HepG2 (cell line): ENCODE measurements at regions not wholly inside any gene's neighbourhood (a gene's known extent, or its start where the extent isn't known, plus 50 kb on each side); places are given as distances from the start of the nearest gene placed in this dataset.

Experiments
- FOSL2 ChIP-seq: sonication (generic); formaldehyde crosslinking; IDR thresholded peaks from 2 replicates; pipeline ENCODE4 v1.4.0; 2020; ENCODE audit warnings: missing genetic modification reagents
- NFE2L1 ChIP-seq: sonication (generic); formaldehyde crosslinking; IDR thresholded peaks from 2 replicates; pipeline ENCODE4 v1.4.0; 2020; ENCODE audit warnings: missing genetic modification reagents, mild to moderate bottlenecking, borderline replicate concordance
- POLR2A ChIP-seq, 2 experiments: IDR thresholded peaks; 2 replicates each; pipeline ENCODE4 v1.6.1; 2011; ENCODE audit warnings: low read depth in 2 of 2, low read length in 2 of 2, mild to moderate bottlenecking in 1 of 2, moderate library complexity in 1 of 2; ENCODE audit not compliant: insufficient read depth in 1 of 2
- SMARCE1 ChIP-seq: fragments of 450-650 bp; IDR thresholded peaks from 2 replicates; pipeline ENCODE4 v1.6.1; 2017; ENCODE audit warnings: borderline replicate concordance
- YY1 ChIP-seq: IDR thresholded peaks from 2 replicates; pipeline ENCODE4 v1.6.1; 2011; ENCODE audit warnings: low read length, low read depth, moderate library complexity, mild to moderate bottlenecking; ENCODE audit not compliant: insufficient read depth, insufficient replicate concordance
- ZNF121 ChIP-seq: sonication (generic); formaldehyde crosslinking; IDR thresholded peaks from 2 replicates; pipeline ENCODE4 v1.5.0; 2020; ENCODE audit warnings: mild to moderate bottlenecking, missing genetic modification reagents
- TF ChIP-seq, protein P1 (sequence below): sonication (generic); formaldehyde crosslinking; IDR thresholded peaks from 2 replicates; pipeline ENCODE4 v1.5.0; 2020; ENCODE audit warnings: mild to moderate bottlenecking, missing genetic modification reagents, moderate library complexity
- TF ChIP-seq, protein P2 (sequence below): sonication (generic); formaldehyde crosslinking; conservative IDR thresholded peaks from 2 replicates; pipeline ENCODE4 v1.4.0; 2020; ENCODE audit warnings: missing genetic modification reagents

DNA sequence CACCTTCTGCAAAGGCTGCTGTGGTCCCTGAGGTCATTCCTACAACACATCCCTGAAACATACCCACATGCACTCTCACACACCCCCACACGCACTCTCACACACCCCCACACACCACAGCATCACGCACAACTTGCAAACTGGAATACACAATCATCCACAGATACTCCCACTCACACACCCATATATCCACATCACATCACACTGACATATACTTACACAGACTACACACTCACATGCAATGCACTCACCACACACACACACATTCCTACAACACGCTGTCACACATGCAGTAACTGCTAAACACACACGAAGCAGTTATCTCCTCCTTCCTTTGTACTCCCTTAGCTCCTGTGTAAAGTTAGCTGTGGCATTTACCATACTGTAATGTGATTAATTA lies 57.1 kb upstream of the PKDCC start:
- TF ChIP-seq, protein P1, sequence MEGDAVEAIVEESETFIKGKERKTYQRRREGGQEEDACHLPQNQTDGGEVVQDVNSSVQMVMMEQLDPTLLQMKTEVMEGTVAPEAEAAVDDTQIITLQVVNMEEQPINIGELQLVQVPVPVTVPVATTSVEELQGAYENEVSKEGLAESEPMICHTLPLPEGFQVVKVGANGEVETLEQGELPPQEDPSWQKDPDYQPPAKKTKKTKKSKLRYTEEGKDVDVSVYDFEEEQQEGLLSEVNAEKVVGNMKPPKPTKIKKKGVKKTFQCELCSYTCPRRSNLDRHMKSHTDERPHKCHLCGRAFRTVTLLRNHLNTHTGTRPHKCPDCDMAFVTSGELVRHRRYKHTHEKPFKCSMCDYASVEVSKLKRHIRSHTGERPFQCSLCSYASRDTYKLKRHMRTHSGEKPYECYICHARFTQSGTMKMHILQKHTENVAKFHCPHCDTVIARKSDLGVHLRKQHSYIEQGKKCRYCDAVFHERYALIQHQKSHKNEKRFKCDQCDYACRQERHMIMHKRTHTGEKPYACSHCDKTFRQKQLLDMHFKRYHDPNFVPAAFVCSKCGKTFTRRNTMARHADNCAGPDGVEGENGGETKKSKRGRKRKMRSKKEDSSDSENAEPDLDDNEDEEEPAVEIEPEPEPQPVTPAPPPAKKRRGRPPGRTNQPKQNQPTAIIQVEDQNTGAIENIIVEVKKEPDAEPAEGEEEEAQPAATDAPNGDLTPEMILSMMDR (CRISPR knock-in tag) = no peak
- TF ChIP-seq YY1 (no peak), FOSL2 (CRISPR knock-in tag) (no peak), ZNF121 (CRISPR knock-in tag) (no peak), POLR2A (IDR thresholded peaks at IDR 0.05; ENCODE audit: insufficient read depth in 1 of 2, low read depth in 2 of 2, low read length in 2 of 2) (no peak), NFE2L1 (no peak), SMARCE1 (no peak)
- TF ChIP-seq, protein P2, sequence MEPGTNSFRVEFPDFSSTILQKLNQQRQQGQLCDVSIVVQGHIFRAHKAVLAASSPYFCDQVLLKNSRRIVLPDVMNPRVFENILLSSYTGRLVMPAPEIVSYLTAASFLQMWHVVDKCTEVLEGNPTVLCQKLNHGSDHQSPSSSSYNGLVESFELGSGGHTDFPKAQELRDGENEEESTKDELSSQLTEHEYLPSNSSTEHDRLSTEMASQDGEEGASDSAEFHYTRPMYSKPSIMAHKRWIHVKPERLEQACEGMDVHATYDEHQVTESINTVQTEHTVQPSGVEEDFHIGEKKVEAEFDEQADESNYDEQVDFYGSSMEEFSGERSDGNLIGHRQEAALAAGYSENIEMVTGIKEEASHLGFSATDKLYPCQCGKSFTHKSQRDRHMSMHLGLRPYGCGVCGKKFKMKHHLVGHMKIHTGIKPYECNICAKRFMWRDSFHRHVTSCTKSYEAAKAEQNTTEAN (CRISPR knock-in tag) = no peak
